ENCODE measurements at regions not wholly inside any gene's neighbourhood (a gene's known extent, or its start where the extent isn't known, plus 50 kb on each side); places are given as distances from the start of the nearest gene placed in this dataset.

DNA sequence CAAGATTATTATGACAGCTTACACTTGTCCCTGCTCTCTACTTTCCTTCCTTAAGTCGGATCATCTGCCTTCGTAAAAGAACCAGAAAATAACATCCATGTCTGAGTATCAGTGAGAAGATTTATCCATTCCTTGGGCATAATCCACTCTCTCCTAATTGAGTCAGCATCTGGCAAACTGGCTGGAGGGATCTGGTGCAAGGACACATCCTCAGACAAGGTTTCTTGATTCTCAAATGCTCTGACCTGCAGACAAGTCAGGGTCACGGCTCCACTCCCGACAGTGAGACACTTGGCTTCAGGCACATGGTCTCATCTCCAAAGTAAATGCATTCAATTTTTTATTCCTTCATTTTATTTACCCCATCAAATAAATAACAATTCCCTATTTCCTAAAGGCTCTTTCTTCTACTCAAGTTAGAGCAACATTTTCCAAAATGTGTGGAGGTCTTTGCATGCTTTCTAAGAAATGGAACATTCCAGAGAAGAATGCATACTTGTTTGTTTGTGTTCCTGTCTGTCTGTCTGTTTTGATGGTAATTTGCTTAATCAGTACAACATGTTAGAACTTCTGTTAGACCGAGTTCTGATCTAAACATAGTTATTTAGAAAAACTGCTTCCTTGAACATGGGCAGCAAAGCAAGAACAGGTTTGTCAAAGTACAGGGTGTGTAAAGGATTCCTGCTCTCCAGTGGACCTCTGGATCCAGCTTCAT is 246.9 kb downstream of the IRS1 start:
- no peaks in the 10 kb centered on the region for H3K9me3 ChIP-seq (ENCODE audit: low read depth)
- H3K4me1 ChIP-seq (ENCODE audit: insufficient read depth), result no peaks in the 10 kb centered on the region
- H3K36me3 ChIP-seq (replicated peaks; ENCODE audit: insufficient read depth, low read depth), result no peaks in the 10 kb centered on the region
- no peaks in the 10 kb centered on the region for H4K20me1 ChIP-seq (ENCODE audit: insufficient read depth, poor library complexity, severe bottlenecking)
- no peaks in the 10 kb centered on the region for H3K9me2 ChIP-seq (replicated peaks; ENCODE audit: insufficient read depth)
- no peak for DNase-seq (ENCODE audit: low spot score)
- H3K79me2 ChIP-seq, result no peaks in the 10 kb centered on the region
- no peak overlapping the region for H3K4me2 ChIP-seq
- 60% methylated on average over 5 of the region's 5 CpGs for WGBS (ENCODE audit: low lambda C conversion rate, missing lambda C conversion rate)
- no peaks in the 10 kb centered on the region for H3K27me3 ChIP-seq
- H3K4me3 ChIP-seq, result no peak overlapping the region
- no peak overlapping the region for H2AFZ ChIP-seq
- TF ChIP-seq, protein P1, sequence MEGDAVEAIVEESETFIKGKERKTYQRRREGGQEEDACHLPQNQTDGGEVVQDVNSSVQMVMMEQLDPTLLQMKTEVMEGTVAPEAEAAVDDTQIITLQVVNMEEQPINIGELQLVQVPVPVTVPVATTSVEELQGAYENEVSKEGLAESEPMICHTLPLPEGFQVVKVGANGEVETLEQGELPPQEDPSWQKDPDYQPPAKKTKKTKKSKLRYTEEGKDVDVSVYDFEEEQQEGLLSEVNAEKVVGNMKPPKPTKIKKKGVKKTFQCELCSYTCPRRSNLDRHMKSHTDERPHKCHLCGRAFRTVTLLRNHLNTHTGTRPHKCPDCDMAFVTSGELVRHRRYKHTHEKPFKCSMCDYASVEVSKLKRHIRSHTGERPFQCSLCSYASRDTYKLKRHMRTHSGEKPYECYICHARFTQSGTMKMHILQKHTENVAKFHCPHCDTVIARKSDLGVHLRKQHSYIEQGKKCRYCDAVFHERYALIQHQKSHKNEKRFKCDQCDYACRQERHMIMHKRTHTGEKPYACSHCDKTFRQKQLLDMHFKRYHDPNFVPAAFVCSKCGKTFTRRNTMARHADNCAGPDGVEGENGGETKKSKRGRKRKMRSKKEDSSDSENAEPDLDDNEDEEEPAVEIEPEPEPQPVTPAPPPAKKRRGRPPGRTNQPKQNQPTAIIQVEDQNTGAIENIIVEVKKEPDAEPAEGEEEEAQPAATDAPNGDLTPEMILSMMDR (IDR thresholded peaks at IDR 0.05; ENCODE audit: poor library complexity), result no peak
- TF ChIP-seq EZH2phosphoT487 (IDR thresholded peaks at IDR 0.05; ENCODE audit: low read depth, severe bottlenecking, unreplicated experiment) (no peak), EZH2 (IDR thresholded peaks at IDR 0.05; ENCODE audit: borderline replicate concordance) (no peak)
- no peak overlapping the region for H3K27ac ChIP-seq

DNA sequence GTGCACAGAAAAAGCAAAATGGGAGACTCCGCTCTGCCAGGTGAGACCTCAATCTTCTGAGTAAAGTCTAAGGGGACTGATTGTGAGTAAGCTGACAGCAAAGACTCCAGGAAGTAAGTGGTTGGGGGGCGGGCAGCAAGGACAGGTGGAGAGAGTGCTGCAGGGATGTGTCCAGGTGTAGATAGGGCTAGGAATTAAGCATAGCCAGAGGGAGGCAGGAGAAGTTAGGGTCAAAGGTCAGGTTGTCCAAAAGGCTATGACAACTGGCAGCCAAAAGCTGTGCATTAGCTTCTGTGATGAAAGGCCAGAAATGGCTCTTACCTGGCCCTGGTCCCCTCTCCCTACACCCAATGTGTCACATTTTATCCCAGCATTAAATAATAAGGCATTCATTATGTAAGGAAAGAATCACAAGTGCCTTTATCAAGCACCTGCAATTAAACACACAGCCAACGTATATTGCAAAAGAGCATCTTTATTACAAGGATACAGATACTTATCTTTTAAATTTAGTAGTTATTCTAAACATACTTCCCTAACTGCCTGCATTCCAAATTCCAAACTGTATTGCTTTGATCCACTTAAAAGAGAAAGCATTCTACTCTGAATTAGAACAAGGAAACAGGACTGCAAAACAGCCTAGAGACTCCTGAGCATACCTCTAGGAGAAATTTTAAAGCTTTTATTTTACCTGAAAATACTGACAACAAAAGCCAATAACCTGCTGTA is 247.9 kb downstream of the IRS1 start:
- 82% methylated on average over 3 of the region's 3 CpGs for whole genome bisulfite sequencing (ENCODE audit: low lambda C conversion rate, missing lambda C conversion rate)
- DNase-seq (ENCODE audit: low spot score), result no peak
- no peak overlapping the region for H2AFZ ChIP-seq

DNA sequence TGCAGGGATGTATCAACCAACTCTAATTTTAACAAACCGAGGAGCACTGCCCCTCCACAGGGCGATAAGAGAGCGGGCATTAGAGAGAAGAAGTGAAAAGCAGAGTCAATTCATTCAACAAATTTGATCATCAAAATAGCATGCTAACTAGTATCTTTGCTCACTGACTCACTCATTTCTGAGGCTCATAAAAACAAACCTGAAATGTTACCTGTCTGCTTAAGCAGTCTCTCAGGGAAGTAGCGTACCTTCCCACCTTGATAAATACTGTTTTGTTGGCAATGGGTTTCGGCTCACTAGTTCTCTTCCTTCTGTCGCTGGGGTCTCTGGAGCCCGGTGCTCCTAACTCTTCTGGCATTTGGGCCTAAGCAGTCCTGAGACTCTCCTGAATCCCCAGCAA is 248.8 kb downstream of the IRS1 start:
- DNase-seq (ENCODE audit: low spot score), result no peak
- Histone ChIP-seq H3K4me1 (ENCODE audit: insufficient read depth) (no peaks in the 10 kb centered on the region), H3K4me3 (no peak overlapping the region), H3K27ac (no peak overlapping the region), H3K79me2 (no peaks in the 10 kb centered on the region), H3K36me3 (replicated peaks; ENCODE audit: insufficient read depth, low read depth) (no peaks in the 10 kb centered on the region), H4K20me1 (ENCODE audit: insufficient read depth, poor library complexity, severe bottlenecking) (no peaks in the 10 kb centered on the region), H3K9me2 (replicated peaks; ENCODE audit: insufficient read depth) (no peaks in the 10 kb centered on the region), H3K9me3 (ENCODE audit: low read depth) (no peaks in the 10 kb centered on the region), H2AFZ (no peak overlapping the region), H3K4me2 (no peak overlapping the region), H3K27me3 (no peaks in the 10 kb centered on the region)
- TF ChIP-seq, protein P1 (IDR thresholded peaks at IDR 0.05; ENCODE audit: poor library complexity), result no peak
- TF ChIP-seq EZH2 (IDR thresholded peaks at IDR 0.05; ENCODE audit: borderline replicate concordance) (no peak), EZH2phosphoT487 (IDR thresholded peaks at IDR 0.05; ENCODE audit: low read depth, severe bottlenecking, unreplicated experiment) (no peak)
- WGBS (ENCODE audit: low lambda C conversion rate, missing lambda C conversion rate), result 94% methylated on average over 7 of the region's 7 CpGs

More for the DNA sequence above, 247.9 kb downstream of the IRS1 start:
- Histone ChIP-seq H3K36me3 (replicated peaks; ENCODE audit: insufficient read depth, low read depth) (no peaks in the 10 kb centered on the region), H3K9me2 (replicated peaks; ENCODE audit: insufficient read depth) (no peaks in the 10 kb centered on the region), H4K20me1 (ENCODE audit: insufficient read depth, poor library complexity, severe bottlenecking) (no peaks in the 10 kb centered on the region), H3K27ac (no peak overlapping the region), H3K4me1 (ENCODE audit: insufficient read depth) (no peaks in the 10 kb centered on the region), H3K9me3 (ENCODE audit: low read depth) (no peaks in the 10 kb centered on the region), H3K4me2 (no peak overlapping the region), H3K79me2 (no peaks in the 10 kb centered on the region), H3K4me3 (no peak overlapping the region), H3K27me3 (no peaks in the 10 kb centered on the region)
- TF ChIP-seq, protein P1 (IDR thresholded peaks at IDR 0.05; ENCODE audit: poor library complexity), result no peak
- TF ChIP-seq EZH2phosphoT487 (IDR thresholded peaks at IDR 0.05; ENCODE audit: low read depth, severe bottlenecking, unreplicated experiment), result no peak
- no peak for TF ChIP-seq EZH2 (IDR thresholded peaks at IDR 0.05; ENCODE audit: borderline replicate concordance)

Data from hepatocyte (in vitro differentiated cells).